IgD-negative memory B cell (primary cell): ENCODE measurements at regions not wholly inside any gene's neighbourhood (a gene's known extent, or its start where the extent isn't known, plus 50 kb on each side); places are given as distances from the start of the nearest gene placed in this dataset.

Experiments
- H3K27ac Mint-ChIP-seq, 3 donors: one replicate each; pipeline ENCODE4 v1.8.0; 2020 to 2022; ENCODE audit warnings: mild to moderate bottlenecking in 3 of 3, mixed read lengths in 3 of 3, moderate library complexity in 1 of 3
- H3K27me3 Mint-ChIP-seq: one replicate; pipeline ENCODE4 v1.8.0; 2021; ENCODE audit warnings: mixed read lengths
- H3K36me3 Mint-ChIP-seq: one replicate; pipeline ENCODE4 v1.8.0; 2020; ENCODE audit warnings: mild to moderate bottlenecking, mixed read lengths
- H3K4me1 Mint-ChIP-seq, 3 donors: one replicate each; pipeline ENCODE4 v1.8.0; 2020 to 2022; ENCODE audit warnings: mixed read lengths in 3 of 3, mild to moderate bottlenecking in 1 of 3
- H3K4me3 Mint-ChIP-seq, 4 donors: one replicate each; pipeline ENCODE4 v1.8.0; 2020 to 2022; ENCODE audit warnings: mild to moderate bottlenecking in 4 of 4, mixed read lengths in 4 of 4, moderate library complexity in 3 of 4
- H3K9me3 Mint-ChIP-seq, 3 donors: one replicate each; pipeline ENCODE4 v1.8.0; 2020 to 2021; ENCODE audit warnings: mixed read lengths in 3 of 3, mild to moderate bottlenecking in 1 of 3

- H3K27ac Mint-ChIP-seq = no peak overlapping the region
- H3K4me3 Mint-ChIP-seq = no peak overlapping the region
- H3K27me3 Mint-ChIP-seq = peaks cover 8% of the 10 kb centered on the region
- H3K9me3 Mint-ChIP-seq = peaks cover 0 to 2% (median 0%) of the 10 kb centered on the region in 3 donors
- H3K4me1 Mint-ChIP-seq = no peaks in the 10 kb centered on the region
- no peaks in the 10 kb centered on the region for H3K36me3 Mint-ChIP-seq
Measured at GRCh38 chr1:34426325-34426896, 249.7 kb downstream of the C1orf94 start.

GRCh38 chr1:34427170-34427569 lies 250.5 kb downstream of the C1orf94 start:
- Mint-ChIP-seq H3K27me3 (peaks cover 8% of the 10 kb centered on the region), H3K36me3 (no peaks in the 10 kb centered on the region), H3K4me3 (no peak overlapping the region), H3K9me3 (no peaks in the 10 kb centered on the region), H3K27ac (no peak overlapping the region), H3K4me1 (no peaks in the 10 kb centered on the region)

GRCh38 chr1:34433099-34433498 lies 256.4 kb downstream of the C1orf94 start:
- H3K9me3 Mint-ChIP-seq = no peaks in the 10 kb centered on the region
- H3K27ac Mint-ChIP-seq = no peak overlapping the region
- H3K27me3 Mint-ChIP-seq = peaks cover 2% of the 10 kb centered on the region
- H3K4me3 Mint-ChIP-seq = no peak overlapping the region
- H3K36me3 Mint-ChIP-seq = no peaks in the 10 kb centered on the region
- H3K4me1 Mint-ChIP-seq = no peaks in the 10 kb centered on the region

DNA sequence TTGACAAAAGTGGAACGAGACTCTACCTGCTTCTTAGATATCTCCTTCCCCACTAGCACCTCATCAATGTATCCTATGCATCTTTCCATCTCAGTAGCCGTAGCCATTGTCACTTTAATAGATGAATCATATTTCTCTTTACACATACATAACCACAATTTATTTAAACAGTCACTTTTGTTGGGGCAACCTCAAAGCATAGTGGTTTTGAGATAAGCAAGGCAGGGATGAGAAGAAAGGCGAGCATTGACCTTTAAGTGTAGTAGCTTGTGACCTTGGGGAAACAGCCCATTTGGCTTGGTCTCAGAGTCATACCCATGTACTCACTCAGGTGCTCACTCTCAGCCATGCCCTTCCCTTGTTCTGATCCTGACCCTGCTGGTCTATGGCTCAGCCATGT lies 260.1 kb downstream of the C1orf94 start:
- Mint-ChIP-seq H3K27ac (no peak overlapping the region), H3K4me1 (no peaks in the 10 kb centered on the region), H3K4me3 (no peak overlapping the region), H3K27me3 (peaks cover 2% of the 10 kb centered on the region), H3K9me3 (no peaks in the 10 kb centered on the region), H3K36me3 (no peaks in the 10 kb centered on the region)

- Mint-ChIP-seq H3K27ac (no peak overlapping the region), H3K4me1 (no peaks in the 10 kb centered on the region), H3K4me3 (no peak overlapping the region), H3K27me3 (peaks cover 6% of the 10 kb centered on the region), H3K9me3 (peaks cover 0 to 2% (median 0%) of the 10 kb centered on the region in 3 donors), H3K36me3 (no peaks in the 10 kb centered on the region)
Measured at GRCh38 chr1:34441259-34442069, 264.8 kb downstream of the C1orf94 start.

DNA sequence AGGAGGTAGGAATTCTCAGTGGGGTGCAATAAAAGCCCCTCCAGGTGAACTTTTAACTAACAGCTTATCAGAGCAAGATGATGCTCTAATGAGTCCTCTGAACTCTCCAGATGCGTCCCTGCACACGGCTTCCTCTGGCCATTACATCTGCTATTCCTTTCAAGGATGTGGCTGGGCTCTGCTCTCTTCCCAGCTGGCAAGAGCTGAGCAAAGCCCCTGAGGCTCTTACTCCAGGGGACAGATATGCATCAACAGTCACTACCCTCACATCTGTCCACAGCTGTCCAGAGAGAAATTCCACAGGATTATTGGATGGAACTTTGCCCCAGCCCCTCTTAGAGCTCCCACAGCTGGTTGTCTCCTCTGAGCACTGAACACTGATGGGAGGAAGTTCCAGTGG lies 267.8 kb downstream of the C1orf94 start:
- H3K27me3 Mint-ChIP-seq = peaks cover 16% of the 10 kb centered on the region
- H3K27ac Mint-ChIP-seq = no peak overlapping the region
- no peaks in the 10 kb centered on the region for H3K36me3 Mint-ChIP-seq
- H3K4me1 Mint-ChIP-seq = no peaks in the 10 kb centered on the region
- H3K4me3 Mint-ChIP-seq = no peak overlapping the region
- H3K9me3 Mint-ChIP-seq = peaks cover 0 to 3% (median 0%) of the 10 kb centered on the region in 3 donors

- H3K9me3 Mint-ChIP-seq = peaks cover 0 to 2% (median 0%) of the 10 kb centered on the region in 3 donors
- H3K4me1 Mint-ChIP-seq = no peaks in the 10 kb centered on the region
- H3K27me3 Mint-ChIP-seq = peaks cover 20% of the 10 kb centered on the region
- no peak overlapping the region for H3K4me3 Mint-ChIP-seq
- H3K36me3 Mint-ChIP-seq = no peaks in the 10 kb centered on the region
- no peak overlapping the region for H3K27ac Mint-ChIP-seq
Measured at GRCh38 chr1:34450325-34450724, 273.6 kb downstream of the C1orf94 start.

GRCh38 chr1:34452451-34452850 lies 275.7 kb downstream of the C1orf94 start:
- Mint-ChIP-seq H3K4me1 (no peaks in the 10 kb centered on the region), H3K9me3 (peaks cover 0 to 2% (median 0%) of the 10 kb centered on the region in 3 donors), H3K27ac (no peak overlapping the region), H3K4me3 (no peak overlapping the region), H3K27me3 (peaks cover 13% of the 10 kb centered on the region), H3K36me3 (no peaks in the 10 kb centered on the region)

DNA sequence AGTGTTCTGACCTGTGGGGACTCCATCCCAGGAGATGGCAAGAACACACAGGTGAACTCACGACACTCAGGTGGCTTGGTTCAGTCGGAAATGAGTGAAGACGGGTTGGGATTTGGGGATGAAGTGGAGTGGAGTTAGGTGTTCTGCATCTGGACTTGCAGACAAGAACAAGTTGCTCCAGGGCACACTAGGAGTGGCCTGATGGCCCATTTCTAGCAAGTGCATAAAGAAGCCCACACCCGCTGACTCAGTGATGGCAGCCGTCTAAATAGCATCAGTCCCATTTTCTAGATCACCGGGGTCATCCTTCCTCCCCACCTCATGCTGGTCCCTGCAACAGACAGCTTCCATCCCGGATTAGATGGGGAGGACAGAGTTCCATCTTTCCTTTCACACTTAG lies 278.4 kb downstream of the C1orf94 start:
- Mint-ChIP-seq H3K36me3 (no peaks in the 10 kb centered on the region), H3K9me3 (peaks cover 0 to 2% (median 0%) of the 10 kb centered on the region in 3 donors), H3K27me3 (peaks cover 8% of the 10 kb centered on the region), H3K4me1 (no peaks in the 10 kb centered on the region), H3K4me3 (no peak overlapping the region), H3K27ac (no peak overlapping the region)

GRCh38 chr1:34460193-34460592 lies 283.5 kb downstream of the C1orf94 start:
- no peak overlapping the region for H3K27ac Mint-ChIP-seq
- H3K36me3 Mint-ChIP-seq = no peaks in the 10 kb centered on the region
- H3K4me3 Mint-ChIP-seq = no peak overlapping the region
- H3K4me1 Mint-ChIP-seq = no peaks in the 10 kb centered on the region
- H3K9me3 Mint-ChIP-seq = peaks cover 0 to 2% (median 0%) of the 10 kb centered on the region in 3 donors
- peaks cover 5% of the 10 kb centered on the region for H3K27me3 Mint-ChIP-seq

DNA sequence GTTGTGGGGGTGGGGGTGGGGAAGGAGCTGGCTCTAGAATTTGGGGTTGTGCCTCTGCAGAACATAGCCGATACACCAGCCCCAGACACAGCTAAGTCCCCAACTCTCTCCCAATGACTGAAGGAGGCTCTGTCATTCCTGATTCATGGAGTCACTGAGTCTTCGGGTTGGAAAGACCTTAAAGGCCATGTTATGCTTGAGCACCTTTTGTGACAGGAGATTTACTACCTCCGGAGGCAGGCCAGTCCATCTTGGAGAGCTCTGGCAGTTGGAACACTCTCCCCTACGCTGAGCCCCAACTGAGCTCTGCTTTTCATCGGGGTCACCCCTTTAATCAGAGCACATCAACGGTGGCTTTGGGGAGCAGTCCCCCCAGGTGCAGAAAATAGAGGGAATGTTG lies 284.4 kb upstream of the GJB5 start:
- peaks cover 0 to 5% (median 0%) of the 10 kb centered on the region in 3 donors for H3K9me3 Mint-ChIP-seq
- H3K4me1 Mint-ChIP-seq = no peaks in the 10 kb centered on the region
- H3K4me3 Mint-ChIP-seq = no peak overlapping the region
- H3K36me3 Mint-ChIP-seq = no peaks in the 10 kb centered on the region
- H3K27ac Mint-ChIP-seq = no peak overlapping the region
- H3K27me3 Mint-ChIP-seq = no peaks in the 10 kb centered on the region

DNA sequence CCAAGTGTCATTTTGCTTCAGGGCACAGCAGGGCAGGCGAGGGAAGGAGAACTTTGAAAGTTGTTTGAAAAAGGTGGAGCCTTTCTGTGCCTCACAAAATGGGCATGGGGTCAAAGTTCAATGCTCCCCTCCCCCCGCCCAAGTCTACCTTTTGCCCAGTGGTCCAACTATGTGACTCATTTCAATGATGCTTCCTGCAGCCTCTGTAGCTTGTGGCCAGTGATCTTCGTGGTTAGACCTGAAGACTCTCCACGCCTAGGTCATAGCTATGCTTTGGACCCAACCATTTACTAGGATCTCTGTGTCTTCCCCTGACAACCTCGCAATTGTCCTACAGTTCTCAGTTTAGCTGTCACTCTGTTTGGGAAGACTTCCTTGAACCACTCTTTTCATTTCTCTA lies 280.3 kb upstream of the GJB5 start:
- Mint-ChIP-seq H3K27ac (no peak overlapping the region), H3K4me3 (no peak overlapping the region), H3K27me3 (peaks cover 4% of the 10 kb centered on the region), H3K9me3 (peaks cover 0 to 1% (median 0%) of the 10 kb centered on the region in 3 donors), H3K4me1 (no peaks in the 10 kb centered on the region), H3K36me3 (no peaks in the 10 kb centered on the region)

DNA sequence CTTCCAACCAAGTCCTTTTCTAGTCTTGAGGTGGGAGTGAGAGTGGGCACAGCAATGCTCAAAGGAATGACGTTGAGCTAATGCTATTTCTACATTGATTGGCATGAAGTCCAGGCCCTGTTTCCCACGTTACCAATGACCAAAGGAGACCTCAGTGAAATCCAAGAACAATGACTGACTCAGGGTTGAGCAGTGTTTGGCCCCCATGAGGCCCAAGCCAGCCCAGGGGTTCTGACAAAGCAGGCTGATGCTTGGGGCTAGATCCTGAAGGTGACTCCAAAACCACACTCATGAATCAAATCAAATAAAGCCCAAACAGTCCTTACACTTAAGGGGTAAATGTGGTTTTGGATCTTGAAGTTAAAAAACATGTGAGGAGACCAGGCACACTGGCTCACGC lies 278.5 kb upstream of the GJB5 start:
- Mint-ChIP-seq H3K9me3 (peaks cover 0 to 4% (median 3%) of the 10 kb centered on the region in 3 donors), H3K4me3 (no peak overlapping the region), H3K27ac (no peak overlapping the region), H3K36me3 (no peaks in the 10 kb centered on the region), H3K4me1 (no peaks in the 10 kb centered on the region), H3K27me3 (peaks cover 5% of the 10 kb centered on the region)

DNA sequence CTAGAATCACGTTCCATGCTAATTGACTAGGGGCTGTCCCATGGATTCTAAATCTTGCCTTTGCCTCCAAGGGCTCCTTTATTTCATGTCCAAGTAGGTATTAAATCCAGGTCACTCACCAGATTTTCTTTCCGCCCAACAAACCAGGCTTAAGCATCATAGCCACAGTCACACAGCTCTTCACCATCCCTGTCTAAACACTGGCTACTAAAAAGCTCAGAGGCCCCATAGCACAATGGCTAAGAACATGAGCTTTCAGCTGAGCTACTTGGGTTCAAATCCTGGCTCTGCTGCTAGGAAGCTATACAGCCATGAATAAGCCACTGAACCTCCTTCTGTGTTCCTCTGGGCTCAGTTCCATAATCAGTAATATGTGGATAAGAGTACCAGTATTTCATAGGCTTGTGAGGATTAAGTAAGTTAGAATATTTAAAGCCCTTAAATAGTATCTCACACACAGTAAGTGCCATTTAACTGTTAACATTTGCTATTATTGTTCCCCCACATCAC lies 277.2 kb upstream of the GJB5 start:
- Mint-ChIP-seq H3K4me1 (no peaks in the 10 kb centered on the region), H3K27me3 (peaks cover 8% of the 10 kb centered on the region), H3K36me3 (peaks cover 2% of the 10 kb centered on the region), H3K4me3 (no peak overlapping the region), H3K9me3 (peaks cover 0 to 8% (median 3%) of the 10 kb centered on the region in 3 donors), H3K27ac (no peak overlapping the region)

DNA sequence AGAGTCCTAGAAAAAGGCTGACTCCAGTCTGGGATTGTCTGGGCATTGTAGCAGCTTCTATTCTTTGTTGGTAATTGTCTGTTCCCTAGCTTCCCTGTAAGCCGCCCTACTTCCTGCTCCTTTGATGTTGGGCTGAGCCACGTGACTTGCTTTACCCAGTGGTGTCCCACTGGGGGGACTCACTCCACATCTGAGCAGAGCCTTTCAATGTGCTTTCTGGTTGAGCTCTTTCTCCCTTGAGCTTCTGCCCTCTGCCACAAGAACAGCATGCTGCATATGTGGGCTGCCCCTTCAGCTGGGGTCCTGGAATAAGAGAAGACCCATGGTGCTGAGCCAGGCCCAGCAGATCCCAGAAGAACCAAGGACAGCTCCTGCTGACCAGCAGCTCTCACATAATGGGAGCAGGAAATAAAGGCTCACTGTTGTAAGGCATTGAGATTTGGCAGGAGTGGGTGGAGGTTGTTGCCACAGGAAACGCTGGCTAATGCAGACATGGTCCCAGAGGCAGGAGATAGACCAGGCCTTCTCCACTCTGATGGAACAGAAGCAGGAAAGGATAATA lies 276.3 kb upstream of the GJB5 start:
- Mint-ChIP-seq H3K27ac (no peak overlapping the region), H3K4me3 (no peak overlapping the region), H3K9me3 (peaks cover 0 to 8% (median 3%) of the 10 kb centered on the region in 3 donors), H3K4me1 (no peaks in the 10 kb centered on the region), H3K36me3 (peaks cover 2% of the 10 kb centered on the region), H3K27me3 (peaks cover 8% of the 10 kb centered on the region)
